ENCODE measurements at regions not wholly inside any gene's neighbourhood (a gene's known extent, or its start where the extent isn't known, plus 50 kb on each side); places are given as distances from the start of the nearest gene placed in this dataset.
"Not testable (repeated sequence)": the region's sequence is repeated elsewhere in the genome, so short reads cannot be mapped to it uniquely, and the experiment has no call there.

DNA sequence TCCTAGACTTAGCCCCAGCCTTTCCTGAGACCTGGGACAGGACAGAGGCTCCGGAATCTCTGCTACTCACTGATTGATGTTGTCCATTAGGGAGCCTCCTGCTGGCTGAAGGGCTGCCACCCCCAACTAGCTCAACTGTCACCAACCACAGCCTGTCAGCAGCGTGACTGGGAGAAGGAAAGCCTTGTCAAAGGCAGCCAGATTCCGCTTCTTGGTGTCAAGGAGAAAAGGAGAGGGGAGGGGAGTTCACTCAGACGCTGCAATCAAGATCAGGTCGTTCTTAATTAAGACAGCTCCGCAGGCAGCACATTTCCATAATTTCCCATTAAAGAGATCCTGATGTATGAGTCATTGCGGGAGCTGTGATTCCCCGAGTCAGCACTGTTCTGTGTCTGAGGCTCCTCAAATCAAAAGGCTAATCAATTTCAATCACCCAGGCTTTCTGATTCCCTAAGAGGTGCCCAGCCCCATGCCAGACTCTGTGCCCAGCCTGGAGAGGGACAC, 152.8 kb upstream of the ZBED5 start:
- no peak for DNase-seq (ENCODE audit: low spot score)

DNA sequence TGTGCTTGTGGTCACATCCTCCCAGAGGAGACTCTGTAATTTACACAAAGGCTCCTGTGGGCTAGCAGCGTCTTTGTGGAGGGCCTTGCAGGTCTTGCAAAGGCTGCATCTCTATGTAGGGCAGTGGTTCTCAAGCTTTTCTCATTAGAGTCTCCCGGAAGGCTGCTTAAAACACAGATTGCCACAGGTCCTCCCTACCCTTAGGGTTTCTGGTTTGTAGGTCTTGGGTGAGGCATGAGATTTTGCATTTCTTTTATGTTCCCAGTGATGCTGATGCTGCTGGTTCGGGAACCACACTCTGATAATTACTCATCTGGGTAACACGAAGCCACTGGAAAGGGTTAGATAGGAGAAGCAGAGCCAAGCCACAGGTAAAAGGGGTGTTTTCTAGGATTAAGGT, 151.3 kb upstream of the ZBED5 start:
- DNase-seq (ENCODE audit: low spot score), result no peak

DNA sequence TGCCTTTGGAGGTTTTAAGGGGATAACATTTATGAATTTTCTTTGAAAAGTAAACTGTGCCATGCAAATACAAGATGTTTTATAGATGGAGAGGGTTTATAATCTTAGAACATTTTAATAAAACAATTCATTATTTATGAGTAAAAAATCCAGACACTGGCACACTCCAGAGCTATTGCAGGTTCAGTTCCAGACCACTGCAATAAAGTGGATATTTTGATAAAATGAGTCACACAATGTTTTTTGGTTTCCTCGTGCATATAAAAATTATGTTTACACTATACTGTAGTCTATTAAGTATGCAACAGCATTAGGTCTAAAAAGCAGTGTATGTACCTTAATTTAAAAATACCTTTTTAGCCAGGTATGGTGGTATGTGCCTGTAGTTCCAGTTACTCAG, 146.2 kb upstream of the ZBED5 start:
- no peak for DNase-seq (ENCODE audit: low spot score)

DNA sequence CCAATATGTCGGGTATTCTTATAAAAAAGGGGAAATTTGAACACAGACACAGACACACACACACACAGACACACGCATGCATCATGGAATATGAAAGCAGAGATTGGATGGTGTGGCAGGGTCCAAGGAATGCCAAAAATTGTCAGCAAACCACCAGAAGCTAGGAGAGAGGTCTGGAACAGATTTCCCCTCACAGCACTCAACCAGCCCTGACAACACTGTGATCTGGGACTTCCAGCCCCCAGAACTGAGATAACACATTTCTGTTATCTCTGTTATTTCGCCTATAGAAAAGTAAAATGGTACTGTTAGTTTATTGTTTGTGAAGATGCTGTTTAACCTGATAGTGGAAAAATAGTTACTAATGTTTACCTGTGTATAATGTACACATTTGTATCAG, 145.4 kb upstream of the ZBED5 start:
- DNase-seq (ENCODE audit: low spot score), result no peak

DNA sequence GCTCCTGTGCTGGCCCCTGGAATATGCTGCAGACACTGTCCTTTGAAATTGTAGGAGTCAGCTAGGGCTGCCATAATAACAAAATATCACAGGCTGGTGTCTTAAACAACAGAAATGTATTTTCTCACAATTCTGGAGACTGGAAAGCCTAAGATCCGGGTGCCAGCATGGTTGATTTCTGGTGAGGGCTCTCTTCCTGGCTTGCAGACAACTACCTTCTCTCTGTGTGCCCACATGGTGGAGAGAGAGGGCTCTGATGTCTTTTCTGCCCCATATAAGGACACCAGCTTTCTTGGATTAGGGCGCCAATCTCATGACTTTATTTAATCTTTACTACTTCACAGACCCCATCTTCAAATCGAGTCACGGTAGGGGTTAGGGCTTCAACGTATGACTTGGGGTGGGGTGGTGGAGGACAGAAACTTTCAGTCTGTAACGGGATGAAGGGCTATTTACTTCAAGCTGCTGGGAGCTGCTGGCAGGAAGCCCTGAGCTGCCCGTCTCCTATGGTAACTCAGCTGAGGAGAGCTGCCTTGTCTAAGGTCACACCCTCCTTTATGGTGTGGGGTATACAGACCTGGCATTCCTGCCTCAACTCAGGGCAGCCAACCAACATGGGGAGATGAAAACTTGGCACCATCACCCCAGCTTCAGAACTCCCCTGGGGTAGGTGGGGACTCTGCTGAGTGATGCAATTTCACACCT, 142.9 kb upstream of the ZBED5 start:
- DNase-seq (ENCODE audit: low spot score), result no peak

DNA sequence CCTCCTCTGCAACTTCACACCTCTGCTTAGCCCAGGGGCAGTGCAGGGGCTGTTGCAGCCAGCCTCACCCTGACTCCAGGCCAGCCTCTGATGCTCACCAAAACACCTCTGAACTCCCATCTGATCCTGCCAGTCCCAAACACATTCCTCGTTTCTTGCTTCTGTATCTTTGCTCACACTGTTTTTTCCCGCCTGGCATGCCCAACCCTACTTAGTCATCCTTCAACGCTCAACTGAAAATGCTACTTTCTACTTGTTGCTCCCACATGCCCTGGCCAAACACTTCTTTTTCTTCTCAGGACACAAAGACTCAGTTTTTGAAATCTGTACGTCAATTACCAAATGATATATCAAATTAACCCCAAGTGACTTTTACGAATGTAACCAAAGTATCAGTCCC, 140.8 kb upstream of the ZBED5 start:
- no peak for DNase-seq (ENCODE audit: low spot score)

DNA sequence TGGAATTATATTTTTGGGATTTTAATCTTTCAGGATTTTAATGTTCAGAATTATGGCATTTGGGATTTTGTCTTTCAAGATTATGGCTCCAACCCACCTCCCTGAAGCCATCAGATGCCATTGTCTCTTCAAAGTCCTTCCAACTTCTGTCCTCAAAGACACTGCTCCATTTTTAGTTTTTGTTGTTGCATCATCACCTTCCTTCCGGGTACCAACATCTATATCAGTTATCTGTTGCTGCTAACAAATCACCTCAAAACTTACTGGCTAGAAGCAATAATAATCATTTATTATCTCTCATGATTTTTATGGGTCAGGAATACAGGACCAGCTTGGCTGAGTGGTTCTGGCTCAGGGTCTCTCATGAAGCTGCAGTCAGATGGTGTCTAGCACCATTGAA, 138.8 kb upstream of the ZBED5 start:
- no peak for DNase-seq (ENCODE audit: low spot score)

DNA sequence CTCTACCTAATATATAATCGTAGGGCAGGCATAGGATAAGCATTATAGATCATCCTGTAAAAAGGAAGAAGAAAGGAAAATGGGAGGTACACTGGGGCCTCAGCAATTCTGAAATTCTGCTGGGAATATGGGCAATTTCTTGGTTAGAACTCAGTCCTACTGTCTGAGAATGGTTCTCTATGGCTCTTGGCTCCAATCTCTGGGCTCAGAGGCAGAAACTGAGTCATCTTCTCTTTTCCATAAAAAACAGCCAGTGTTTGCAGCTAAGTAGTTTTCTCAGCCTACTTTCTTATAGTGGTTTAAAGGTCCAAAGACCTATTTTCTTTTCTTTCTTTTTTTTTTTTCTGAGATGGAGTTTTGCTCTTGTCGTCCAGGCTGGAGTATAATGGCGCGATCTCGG, 135.8 kb upstream of the ZBED5 start:
- no peak for DNase-seq (ENCODE audit: low spot score)

DNA sequence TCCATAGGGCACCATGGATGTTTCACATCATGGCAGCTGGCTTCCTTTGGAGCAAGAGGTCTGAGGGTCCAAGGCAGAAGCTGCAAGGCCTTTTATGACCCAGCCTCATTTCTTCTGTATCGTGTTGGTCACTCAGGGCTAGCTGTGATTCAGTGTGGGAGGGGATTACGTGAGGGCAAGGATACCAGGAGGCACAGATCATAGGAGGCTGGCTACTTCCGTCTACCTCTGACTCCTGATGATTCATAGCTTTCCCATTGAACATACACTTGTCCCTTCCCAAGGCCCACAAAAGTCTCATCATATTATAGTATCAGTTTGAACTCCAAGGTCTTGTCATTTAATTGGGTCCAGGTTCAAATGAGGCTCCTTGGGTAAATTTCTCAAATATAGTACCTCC, 135.3 kb upstream of the ZBED5 start:
- DNase-seq (ENCODE audit: low spot score), result no peak

DNA sequence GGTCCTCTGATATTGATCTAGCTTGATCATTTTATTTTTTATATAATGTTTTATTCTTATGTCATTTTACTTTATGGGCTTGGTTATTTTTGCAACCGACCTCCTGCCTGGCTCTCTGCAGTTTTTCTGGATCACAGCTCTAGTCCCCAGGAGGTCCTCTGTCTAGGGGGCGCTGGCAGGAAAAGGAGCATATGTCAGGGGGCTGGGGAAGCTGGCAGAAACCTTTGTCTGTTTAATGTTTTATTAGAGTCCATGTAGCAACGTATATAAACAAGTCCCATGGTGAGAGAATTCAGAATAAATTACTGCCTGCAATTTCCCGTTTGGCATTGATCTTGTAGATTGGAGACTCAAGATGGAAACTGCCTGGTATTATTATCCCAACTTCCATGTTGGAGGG, 133.5 kb upstream of the ZBED5 start:
- no peak for DNase-seq (ENCODE audit: low spot score)

DNA sequence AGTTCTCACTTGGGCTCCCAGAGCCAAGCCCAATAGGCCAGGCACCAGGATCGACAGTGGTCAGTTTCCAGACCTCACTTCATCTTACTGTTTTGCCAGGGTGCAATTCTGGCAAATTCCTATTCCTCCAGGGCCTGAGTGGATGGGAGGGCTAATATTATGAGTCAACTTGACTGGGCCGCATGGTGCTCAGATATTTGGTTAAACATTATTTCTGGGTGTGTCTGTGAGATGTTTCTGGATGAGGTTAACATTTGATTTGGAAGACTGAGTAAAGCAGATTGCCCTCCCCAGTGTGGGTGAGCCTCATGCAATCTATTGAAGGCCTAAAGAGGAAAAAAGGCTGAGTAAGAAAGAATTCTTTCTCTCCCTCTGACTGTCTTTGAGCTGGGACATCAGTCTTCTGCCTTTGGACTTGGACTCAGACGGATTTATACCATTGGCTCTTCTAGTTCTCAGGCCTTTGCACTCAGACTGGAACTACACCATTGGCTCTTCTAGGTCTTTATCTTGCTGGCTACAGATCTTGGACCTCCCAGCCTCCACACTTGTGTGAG, 132.9 kb upstream of the ZBED5 start:
- no peak for DNase-seq (ENCODE audit: low spot score)

DNA sequence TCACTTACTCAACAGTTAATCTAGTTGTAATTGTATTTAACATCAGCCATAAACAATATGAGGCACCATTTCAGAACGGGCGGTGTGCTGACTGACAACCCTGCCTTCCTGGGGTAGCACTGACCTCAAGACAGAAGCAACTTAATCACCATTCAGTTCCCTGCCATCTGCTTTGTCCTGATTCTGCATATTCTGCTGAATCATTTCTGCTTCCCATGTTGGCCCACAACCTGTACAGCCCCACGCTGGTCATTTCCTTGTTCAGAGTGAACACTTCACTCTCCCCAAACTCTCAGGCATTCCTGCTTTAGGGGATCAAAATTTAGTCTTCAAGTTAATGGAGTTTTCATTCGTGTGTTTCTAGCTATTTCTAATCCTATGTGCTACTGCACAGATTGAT, 132.3 kb upstream of the ZBED5 start:
- no peak for DNase-seq (ENCODE audit: low spot score)

DNA sequence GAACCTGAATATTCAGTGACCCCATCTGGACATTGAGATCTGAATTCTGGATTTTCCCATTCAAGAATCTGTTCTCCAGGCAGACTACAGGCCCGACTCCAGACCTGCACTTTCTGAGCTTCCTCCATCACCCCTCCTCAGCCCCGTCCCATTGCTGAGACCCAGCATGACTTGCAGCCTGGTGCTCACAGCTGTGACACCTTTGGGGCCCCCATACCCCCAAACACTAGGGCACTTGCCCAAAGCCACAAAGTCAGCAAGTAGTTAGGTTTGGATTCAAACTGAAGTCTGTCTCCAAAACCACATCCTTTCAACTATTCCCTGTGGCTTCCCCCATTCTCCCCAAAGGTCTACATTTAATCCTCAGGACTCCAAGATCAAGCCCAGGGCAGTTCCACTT, 128.2 kb upstream of the ZBED5 start:
- DNase-seq (ENCODE audit: low spot score), result no peak

DNA sequence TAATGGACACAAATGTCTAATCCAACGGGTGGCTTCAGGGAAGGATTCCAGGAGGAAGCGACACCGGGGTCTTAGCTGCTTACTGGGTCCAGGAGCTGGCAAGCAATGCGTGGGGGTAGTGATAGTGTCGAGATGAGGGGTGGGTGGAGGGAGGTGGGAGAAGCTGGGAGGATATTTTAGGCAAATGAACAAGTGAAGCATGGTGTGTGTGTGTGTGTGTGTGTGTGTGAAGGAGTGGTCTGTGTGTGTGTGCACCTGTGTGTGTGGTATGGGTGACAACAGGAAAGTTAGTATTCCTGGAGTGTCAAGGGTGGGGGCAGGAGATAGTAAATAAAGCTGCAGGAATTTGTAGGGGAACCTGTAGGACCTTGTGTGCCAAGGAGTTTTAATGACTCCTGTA, 126.9 kb upstream of the ZBED5 start:
- no peak for DNase-seq (ENCODE audit: low spot score)

DNA sequence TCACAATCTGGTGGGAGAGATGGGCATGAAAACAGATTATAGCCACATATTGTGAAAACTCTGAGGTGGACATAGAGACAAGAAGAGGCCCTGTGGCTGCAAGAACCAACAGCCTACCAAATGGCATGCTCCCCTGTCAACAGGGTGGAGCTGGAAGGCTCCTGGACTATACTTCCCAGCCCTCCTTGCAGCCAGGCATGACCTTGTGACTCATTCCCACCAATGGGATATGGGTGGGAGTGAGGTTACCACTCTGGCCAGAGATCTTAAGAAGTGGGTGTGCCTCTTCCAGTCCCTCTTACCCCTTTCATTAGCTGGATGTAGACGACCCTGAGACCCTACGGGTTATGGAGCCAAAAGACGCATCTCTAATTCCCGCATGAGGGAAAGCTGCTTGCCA, 126.4 kb upstream of the ZBED5 start:
- DNase-seq (ENCODE audit: low spot score), result no peak

DNA sequence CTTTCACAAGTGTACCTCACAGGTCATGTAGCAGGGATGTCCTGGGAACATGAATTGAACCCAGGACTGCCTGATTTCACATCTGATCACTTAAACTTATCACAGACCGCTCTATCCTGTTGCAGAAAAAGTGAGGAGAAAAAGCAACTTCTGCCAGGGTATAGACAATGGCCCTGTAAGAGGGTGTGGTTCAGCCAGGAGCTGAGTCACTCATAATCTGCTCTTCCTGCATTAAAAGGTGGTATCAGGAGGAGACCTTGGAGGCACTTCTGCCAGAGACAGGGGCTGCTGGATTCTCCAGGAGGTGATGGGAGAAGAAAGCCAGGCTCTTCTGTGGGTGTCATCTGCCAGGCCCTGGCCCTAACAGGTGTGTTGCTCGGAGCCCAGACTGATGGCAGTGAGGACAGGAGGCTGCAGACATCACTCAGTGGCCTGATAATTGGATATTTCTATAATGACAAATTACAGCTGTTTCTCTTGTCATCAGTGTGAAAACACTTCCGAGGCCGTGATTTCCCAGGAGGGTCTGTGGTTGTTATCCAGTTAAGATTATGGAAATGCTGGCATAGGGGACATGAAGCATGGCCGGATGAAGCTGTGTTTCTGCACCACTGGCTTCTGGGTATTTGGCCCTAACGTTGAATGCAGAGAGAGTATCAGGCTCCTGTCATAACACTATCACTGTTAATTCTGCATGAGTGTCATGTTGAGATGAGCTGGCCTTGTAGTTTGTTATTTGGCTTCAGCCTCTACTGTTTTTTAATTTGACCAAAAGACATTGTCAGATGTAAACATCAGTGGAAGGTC, 125.1 kb upstream of the ZBED5 start:
- no peak for DNase-seq (ENCODE audit: low spot score)

DNA sequence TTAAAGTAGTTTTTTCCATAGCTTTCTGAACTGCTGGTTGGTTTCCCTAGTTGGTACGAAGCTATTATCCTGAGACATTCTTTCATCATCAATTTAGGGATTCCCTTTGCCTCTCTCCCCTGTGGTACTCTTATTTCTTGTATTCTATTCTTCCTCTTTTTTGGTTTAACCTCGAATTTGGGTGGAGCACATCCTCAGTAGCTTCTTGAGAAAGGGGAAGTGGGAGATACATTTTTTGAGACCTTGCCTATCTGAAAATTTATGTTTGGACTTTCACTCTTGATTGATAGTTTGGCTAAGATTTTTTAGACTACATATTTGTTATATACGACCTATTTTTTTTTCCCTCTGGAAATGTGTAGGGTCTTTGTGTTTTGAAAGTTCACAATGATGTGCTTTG, 121.7 kb upstream of the ZBED5 start:
- DNase-seq (ENCODE audit: low spot score), result no peak

DNA sequence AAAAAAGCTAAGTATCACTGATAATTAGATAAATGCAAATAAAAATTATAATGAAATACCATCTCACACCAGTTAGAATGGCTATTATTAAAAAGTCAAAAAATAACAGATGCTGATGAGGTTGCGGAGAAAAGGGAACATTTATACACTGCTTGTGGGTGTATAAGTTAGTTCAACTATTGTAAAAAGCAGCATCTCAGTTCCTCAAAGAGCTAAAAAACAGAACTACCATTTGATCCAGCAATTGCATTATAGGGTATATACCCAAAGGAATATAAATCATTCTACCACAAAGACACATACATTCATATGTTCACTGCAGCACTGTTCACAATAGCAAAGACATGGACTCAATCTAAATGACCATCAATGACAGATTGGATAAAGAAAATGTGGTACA, 120.3 kb upstream of the ZBED5 start:
- DNase-seq (ENCODE audit: low spot score), result no peak

DNA sequence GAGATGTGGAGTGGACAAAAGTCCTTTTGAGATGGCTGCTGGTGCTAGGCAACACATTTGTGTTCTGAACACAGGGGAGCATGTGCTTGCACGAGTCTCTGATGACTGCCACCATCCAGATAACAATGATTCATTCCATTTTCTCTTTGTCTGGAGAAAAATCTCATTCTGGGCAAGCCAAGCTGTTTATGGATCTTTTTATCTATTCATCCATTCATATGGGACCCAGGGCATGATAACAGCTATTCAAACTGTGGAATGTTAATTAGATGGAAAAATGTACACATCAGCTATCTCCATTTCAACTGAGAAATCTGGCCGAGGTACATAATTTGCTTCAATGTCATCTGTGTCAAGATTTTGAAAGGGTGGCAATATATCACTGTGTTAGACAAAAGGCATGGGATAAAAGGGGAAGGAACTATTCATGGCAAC, 117.5 kb upstream of the ZBED5 start:
- DNase-seq (ENCODE audit: low spot score), result no peak

DNA sequence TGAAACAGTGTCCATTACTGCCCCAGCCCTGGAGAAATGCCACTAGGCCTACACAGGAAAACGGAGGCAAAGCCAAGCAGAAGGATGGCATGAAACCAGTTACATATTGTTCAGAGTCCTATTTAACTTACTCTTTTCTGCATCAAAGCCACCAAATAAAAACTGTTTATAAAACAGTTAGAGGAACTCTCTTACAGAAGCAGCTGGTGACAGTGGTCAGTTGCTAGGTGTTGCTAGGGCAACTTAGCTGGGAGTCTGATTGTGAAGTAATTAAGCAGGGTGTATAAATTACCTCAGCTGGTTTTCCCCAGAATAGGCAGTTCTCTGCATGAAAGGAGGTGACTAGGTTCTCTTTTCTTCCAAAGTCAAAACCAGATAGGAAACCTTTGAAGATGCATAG, 115.6 kb upstream of the ZBED5 start:
- no peak for DNase-seq (ENCODE audit: low spot score)

DNA sequence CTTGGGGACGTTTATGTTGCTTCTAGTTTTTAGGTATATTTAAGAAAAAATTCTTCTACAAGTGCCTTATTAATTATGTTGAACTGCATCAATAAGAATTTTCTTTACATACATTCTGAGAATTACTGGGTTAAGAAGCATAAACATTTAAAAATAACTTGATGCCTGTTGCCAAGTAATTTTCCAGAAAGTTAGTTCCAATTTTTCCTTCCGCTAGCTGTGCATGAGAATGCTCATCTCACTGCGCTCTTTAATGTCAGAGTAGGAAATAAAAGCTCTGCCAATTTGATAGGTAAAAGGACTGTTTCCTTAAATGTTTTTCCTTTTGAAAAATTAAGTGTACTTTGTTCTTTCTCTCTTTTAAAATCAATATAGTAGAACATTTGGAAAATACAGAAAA, 113.1 kb upstream of the ZBED5 start:
- no peak for DNase-seq (ENCODE audit: low spot score)

DNA sequence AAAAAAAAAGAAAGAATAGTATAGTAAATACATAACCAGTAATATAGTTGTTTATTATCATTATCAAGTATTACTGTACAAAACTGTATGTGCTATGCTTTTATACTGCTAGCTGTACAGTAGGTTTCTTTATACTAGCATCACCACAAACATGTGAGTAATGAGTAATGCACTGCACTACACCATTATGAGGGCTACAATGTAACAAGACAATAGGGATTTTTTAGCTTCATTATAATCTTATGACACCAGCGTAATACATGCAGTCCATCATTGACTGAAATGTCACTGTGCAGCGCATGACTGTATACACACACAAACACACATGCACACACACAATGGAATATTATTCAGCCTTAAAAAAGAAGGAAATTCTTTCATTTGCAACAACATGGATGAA, 111.5 kb upstream of the ZBED5 start:
- no peak for DNase-seq (ENCODE audit: low spot score)

DNA sequence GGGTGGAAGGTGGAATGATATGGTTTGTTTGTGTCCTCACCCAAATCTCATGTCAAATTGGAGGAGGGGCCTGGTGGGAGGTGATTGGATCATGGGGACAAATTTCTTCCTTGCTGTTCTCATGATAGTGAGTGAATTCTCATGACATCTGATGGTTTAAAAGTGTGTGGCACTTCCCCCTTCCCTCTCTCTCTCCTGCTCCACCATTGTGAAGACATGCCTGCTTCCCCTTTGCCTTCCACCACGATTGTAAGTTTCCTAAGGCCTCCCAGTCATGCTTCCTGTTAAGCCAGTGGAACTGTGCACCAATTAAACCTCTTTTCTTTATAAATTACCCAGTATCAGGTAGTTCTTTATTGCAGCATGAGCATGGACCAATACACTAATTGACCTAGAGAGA, 99.0 kb upstream of the ZBED5 start:
- DNase-seq (ENCODE audit: low spot score), result not testable (repeated sequence)
